Osteocyte (in vitro differentiated cells): ENCODE measurements at regions not wholly inside any gene's neighbourhood (a gene's known extent, or its start where the extent isn't known, plus 50 kb on each side); places are given as distances from the start of the nearest gene placed in this dataset.

Experiments used
- DNase-seq: peaks from one replicate; pipeline ENCODE4 v3.0.0; 2021; ENCODE audit warnings: mixed read lengths; ENCODE audit not compliant: unreplicated experiment; ENCODE audit errors: extremely low spot score
- H3K27ac Mint-ChIP-seq: one replicate; pipeline ENCODE4 v1.8.0; 2021; ENCODE audit warnings: mild to moderate bottlenecking, mixed read lengths; ENCODE audit not compliant: unreplicated experiment
- H3K27me3 Mint-ChIP-seq: one replicate; pipeline ENCODE4 v1.8.0; 2021; ENCODE audit warnings: mixed read lengths; ENCODE audit not compliant: unreplicated experiment
- H3K36me3 Mint-ChIP-seq: one replicate; pipeline ENCODE4 v1.8.0; 2021; ENCODE audit warnings: mixed read lengths; ENCODE audit not compliant: unreplicated experiment
- H3K4me1 Mint-ChIP-seq: one replicate; pipeline ENCODE4 v1.8.0; 2021; ENCODE audit warnings: mixed read lengths; ENCODE audit not compliant: unreplicated experiment
- H3K4me3 Mint-ChIP-seq: one replicate; pipeline ENCODE4 v1.8.0; 2021; ENCODE audit warnings: mild to moderate bottlenecking, moderate library complexity, mixed read lengths; ENCODE audit not compliant: unreplicated experiment
- H3K9me3 Mint-ChIP-seq: one replicate; pipeline ENCODE4 v1.8.0; 2021; ENCODE audit warnings: mixed read lengths; ENCODE audit not compliant: unreplicated experiment
- CTCF ChIP-seq: fragments of 200-600 bp; sonication (generic); IDR thresholded peaks from 2 replicates; pipeline ENCODE4 v1.5.0; 2021; ENCODE audit warnings: antibody characterized with exemption, mild to moderate bottlenecking, moderate library complexity

- Mint-ChIP-seq H3K27ac (no peak overlapping the region), H3K9me3 (no peaks in the 10 kb centered on the region), H3K4me3 (no peak overlapping the region), H3K36me3 (no peaks in the 10 kb centered on the region), H3K27me3 (no peaks in the 10 kb centered on the region), H3K4me1 (no peaks in the 10 kb centered on the region)
- TF ChIP-seq CTCF = no peak
- no peak for DNase-seq
These were observed 733.3 kb downstream of the SUCLG1 start for GRCh38 chr2:83725735-83726134.

GRCh38 chr2:83705146-83705545 lies 753.9 kb downstream of the SUCLG1 start:
- no peak for DNase-seq
- Mint-ChIP-seq H3K27me3 (no peaks in the 10 kb centered on the region), H3K4me3 (no peak overlapping the region), H3K9me3 (no peaks in the 10 kb centered on the region), H3K36me3 (no peaks in the 10 kb centered on the region), H3K27ac (no peak overlapping the region), H3K4me1 (no peaks in the 10 kb centered on the region)
- no peak for TF ChIP-seq CTCF

GRCh38 chr2:83703598-83703997 lies 755.5 kb downstream of the SUCLG1 start:
- Mint-ChIP-seq H3K36me3 (no peaks in the 10 kb centered on the region), H3K27ac (no peak overlapping the region), H3K9me3 (no peaks in the 10 kb centered on the region), H3K27me3 (no peaks in the 10 kb centered on the region), H3K4me3 (no peak overlapping the region), H3K4me1 (no peaks in the 10 kb centered on the region)
- no peak for TF ChIP-seq CTCF
- no peak for DNase-seq

GRCh38 chr2:83696838-83697237 lies 762.2 kb downstream of the SUCLG1 start:
- TF ChIP-seq CTCF = no peak
- Mint-ChIP-seq H3K4me1 (no peaks in the 10 kb centered on the region), H3K4me3 (no peak overlapping the region), H3K36me3 (no peaks in the 10 kb centered on the region), H3K27ac (no peak overlapping the region), H3K27me3 (no peaks in the 10 kb centered on the region), H3K9me3 (peaks cover 10% of the 10 kb centered on the region)
- DNase-seq = no peak

- Mint-ChIP-seq H3K27ac (no peak overlapping the region), H3K4me3 (no peak overlapping the region), H3K4me1 (no peaks in the 10 kb centered on the region), H3K36me3 (no peaks in the 10 kb centered on the region), H3K9me3 (peaks cover 10% of the 10 kb centered on the region), H3K27me3 (no peaks in the 10 kb centered on the region)
- no peak for TF ChIP-seq CTCF
- DNase-seq = no peak
These were observed 763.5 kb downstream of the SUCLG1 start for GRCh38 chr2:83695530-83695929.
